LNCaP clone FGC (cell line): ENCODE measurements at regions not wholly inside any gene's neighbourhood (a gene's known extent, or its start where the extent isn't known, plus 50 kb on each side); places are given as distances from the start of the nearest gene placed in this dataset.

ENCODE experiments used
- DNase-seq: peaks from one replicate; pipeline ENCODE4 v3.0.0-alpha.2; 2011; ENCODE audit warnings: low read depth
- H3K4me3 ChIP-seq: 2 replicates; pipeline ENCODE4 v1.5.1; 2011; ENCODE audit warnings: mild to moderate bottlenecking, low read depth, low read length, control low read depth
- TF ChIP-seq, protein P1 (sequence below): IDR thresholded peaks from 2 replicates; pipeline ENCODE4 v1.5.1; 2012; ENCODE audit warnings: mild to moderate bottlenecking; ENCODE audit not compliant: control insufficient read depth, insufficient read depth; ENCODE audit errors: extremely low read depth

DNA sequence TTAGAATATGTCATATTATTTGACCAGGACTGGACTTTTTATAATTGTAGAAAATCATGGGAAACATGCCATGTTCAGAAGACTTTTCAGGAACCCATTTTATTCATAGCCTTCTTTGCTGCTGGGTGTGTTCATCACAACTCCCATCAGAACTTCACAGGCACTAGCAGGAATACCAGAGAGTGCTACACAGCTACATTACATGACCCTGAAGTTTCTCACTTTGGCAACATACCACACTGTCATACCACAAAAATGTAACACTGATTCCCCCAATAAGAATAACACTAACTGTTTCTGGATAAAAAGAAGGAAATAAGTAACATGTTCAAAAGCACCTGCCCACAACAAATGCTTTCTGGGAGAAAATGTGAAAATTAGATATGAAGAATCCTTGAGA, 405.4 kb downstream of the CDH2 start:
- DNase-seq: no peak
- no peak overlapping the region for H3K4me3 ChIP-seq
- TF ChIP-seq, protein P1, sequence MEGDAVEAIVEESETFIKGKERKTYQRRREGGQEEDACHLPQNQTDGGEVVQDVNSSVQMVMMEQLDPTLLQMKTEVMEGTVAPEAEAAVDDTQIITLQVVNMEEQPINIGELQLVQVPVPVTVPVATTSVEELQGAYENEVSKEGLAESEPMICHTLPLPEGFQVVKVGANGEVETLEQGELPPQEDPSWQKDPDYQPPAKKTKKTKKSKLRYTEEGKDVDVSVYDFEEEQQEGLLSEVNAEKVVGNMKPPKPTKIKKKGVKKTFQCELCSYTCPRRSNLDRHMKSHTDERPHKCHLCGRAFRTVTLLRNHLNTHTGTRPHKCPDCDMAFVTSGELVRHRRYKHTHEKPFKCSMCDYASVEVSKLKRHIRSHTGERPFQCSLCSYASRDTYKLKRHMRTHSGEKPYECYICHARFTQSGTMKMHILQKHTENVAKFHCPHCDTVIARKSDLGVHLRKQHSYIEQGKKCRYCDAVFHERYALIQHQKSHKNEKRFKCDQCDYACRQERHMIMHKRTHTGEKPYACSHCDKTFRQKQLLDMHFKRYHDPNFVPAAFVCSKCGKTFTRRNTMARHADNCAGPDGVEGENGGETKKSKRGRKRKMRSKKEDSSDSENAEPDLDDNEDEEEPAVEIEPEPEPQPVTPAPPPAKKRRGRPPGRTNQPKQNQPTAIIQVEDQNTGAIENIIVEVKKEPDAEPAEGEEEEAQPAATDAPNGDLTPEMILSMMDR: no peak

DNA sequence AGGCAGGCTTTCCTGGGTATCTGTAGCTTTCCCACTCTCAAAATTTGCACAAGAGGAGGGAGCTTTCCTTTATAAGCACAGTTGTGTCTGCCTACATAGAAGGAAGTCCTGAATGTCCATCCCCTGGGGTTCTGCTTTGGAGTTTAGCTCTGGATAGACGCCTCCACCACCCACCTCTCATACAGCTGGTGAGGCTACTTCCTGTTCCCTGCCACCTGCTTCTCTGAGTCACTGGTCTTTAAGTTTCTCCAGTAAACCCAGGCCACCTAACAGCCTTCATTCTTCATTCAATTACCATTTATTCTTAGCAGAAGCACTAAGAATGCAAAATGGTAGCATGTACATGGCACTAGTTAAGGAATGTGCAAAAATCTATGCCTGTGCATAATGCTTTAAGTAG, 407.8 kb downstream of the CDH2 start:
- TF ChIP-seq, protein P1: no peak
- DNase-seq: no peak
- H3K4me3 ChIP-seq: no peak overlapping the region

DNA sequence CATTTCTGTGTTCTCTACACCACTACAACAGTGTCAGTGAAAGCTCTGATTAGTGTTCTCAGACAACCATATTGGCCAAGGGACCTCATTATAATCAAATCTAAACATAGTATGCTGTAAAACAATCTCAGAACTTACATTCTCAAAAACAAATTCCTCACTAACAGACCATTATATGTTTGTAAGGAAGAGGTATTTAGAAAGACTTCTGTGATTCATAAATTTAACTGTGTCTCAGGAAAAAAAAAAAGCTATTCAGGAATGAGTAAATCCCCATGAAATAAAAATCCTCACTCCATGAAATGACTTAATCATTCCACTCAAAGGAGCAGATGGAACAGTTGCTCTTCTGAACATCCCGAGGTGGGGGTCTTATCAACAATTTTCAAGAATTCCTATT, 413.0 kb downstream of the CDH2 start:
- no peak overlapping the region for H3K4me3 ChIP-seq
- TF ChIP-seq, protein P1: no peak
- DNase-seq: no peak

DNA sequence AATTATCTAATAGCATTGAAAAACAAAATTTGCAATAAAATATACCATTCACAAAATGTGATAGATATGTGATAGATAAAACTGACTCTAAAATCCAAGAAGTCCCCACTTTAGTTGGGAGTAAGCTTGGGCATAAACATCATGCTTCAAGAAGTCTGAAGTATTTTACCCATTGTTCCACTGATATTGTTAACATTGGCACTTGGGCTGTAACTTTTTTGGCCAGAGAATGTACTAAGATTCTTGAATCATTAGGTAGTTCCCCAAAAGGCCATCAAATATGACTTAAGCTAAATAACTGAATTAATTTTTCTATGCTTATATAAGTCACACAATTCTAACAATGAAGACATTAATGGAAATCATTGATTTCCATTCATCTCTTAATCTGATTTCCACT, 413.6 kb downstream of the CDH2 start:
- TF ChIP-seq, protein P1: no peak
- no peak for DNase-seq

DNA sequence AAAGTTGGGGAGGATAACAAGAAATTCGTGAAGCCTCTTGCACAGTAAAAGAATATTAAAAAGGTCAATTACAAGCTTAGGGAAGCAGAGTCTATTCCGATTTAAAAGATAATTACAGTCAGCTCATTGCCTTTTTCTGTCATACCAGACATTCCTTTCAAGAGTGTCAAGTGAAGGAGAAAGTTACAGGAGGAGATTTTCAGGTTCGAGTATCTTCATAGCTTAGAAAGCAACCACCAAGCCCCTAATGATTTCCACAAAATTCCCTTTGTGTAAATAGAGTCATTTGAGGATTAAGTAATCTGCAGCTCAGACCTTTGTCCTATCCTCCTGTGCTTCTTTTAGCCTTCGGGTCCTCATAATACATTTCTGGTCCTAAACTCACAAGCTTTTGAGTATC, 414.9 kb downstream of the CDH2 start:
- no peak for DNase-seq
- TF ChIP-seq, protein P1: no peak
- no peak overlapping the region for H3K4me3 ChIP-seq

More for the DNA sequence above, 413.6 kb downstream of the CDH2 start:
- no peak overlapping the region for H3K4me3 ChIP-seq

DNA sequence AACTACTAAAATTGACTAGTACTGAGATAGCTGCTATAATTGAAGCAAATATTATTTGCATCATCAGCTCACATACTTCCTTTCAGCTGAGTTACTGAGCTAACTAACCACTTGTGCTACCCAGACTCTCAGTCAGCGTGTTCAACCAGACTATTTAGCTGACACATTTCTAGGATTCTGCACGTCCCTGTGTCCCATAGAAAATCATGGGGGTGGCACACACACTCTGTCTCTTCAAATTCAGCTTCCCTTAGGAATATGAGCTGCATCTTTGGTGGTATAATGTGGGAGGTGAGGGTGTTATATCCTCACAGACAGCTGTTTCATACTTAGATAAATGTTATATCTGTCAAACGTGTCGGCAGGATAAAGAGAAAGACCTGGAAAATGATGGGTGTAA, 424.0 kb downstream of the CDH2 start:
- DNase-seq: no peak
- TF ChIP-seq, protein P1: no peak
- no peak overlapping the region for H3K4me3 ChIP-seq

DNA sequence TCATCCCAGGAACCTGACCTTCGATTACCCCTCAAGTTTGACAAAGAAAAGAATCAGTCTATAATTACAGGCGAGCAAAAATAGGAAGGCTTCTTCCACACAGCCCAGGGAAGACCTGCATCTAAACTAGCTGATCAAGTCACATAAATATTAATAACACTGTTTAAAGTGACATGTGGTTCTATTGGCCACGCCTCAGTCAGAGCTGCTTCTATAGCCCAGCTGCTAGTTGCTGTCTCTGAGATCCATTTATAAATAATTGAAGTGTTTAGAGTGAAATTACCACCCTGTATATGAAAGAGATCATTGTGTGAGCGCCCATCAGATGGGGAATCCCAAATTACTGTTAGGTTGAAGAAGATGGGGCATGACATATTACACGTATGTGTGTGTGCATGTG, 426.0 kb downstream of the CDH2 start:
- no peak for DNase-seq
- H3K4me3 ChIP-seq: no peak overlapping the region
- TF ChIP-seq, protein P1: no peak
